Esophagus squamous epithelium (tissue), 5 donors: ENCODE measurements at regions not wholly inside any gene's neighbourhood (a gene's known extent, or its start where the extent isn't known, plus 50 kb on each side); places are given as distances from the start of the nearest gene placed in this dataset.

Source experiments
- DNase-seq: peaks from one replicate; lab custom pipeline; 2025; lab: John Stamatoyannopoulos, UW
- H3K27ac ChIP-seq, 4 donors: fragments of 200-600 bp; sonication (generic); one replicate each; pipeline ENCODE4 v1.5.1; 2016 to 2019; ENCODE audit warnings: mild to moderate bottlenecking in 1 of 4
- H3K27me3 ChIP-seq, 4 donors: fragments of 200-600 bp; sonication (generic); 1 replicate in 3 of 4; 2 replicates in 1 of 4; pipeline versions ENCODE4 v1.5.1 to v1.6.0; 2017 to 2021; ENCODE audit warnings: antibody characterized with exemption in 1 of 4
- H3K36me3 ChIP-seq, 3 donors: fragments of 200-600 bp; sonication (generic); one replicate each; pipeline ENCODE4 v1.5.1; 2016 to 2019
- H3K4me1 ChIP-seq, 3 donors: fragments of 200-600 bp; sonication (generic); one replicate each; pipeline ENCODE4 v1.5.1; 2017 to 2019
- H3K4me3 ChIP-seq, 4 donors: fragments of 200-600 bp; sonication (generic); 1 replicate in 3 of 4; 2 replicates in 1 of 4; pipeline ENCODE4 v1.5.1; 2016 to 2019; ENCODE audit warnings: mild to moderate bottlenecking in 2 of 4, moderate library complexity in 1 of 4
- H3K9me3 ChIP-seq, 3 donors: fragments of 200-600 bp; sonication (generic); one replicate each; pipeline ENCODE4 v1.5.1; 2016 to 2019
- POLR2A ChIP-seq, 4 donors: fragments of 450-650 bp; IDR thresholded peaks; one replicate each; pipeline ENCODE4 v1.6.1; 2017; ENCODE audit warnings: antibody characterized with exemption in 4 of 4, mild to moderate bottlenecking in 4 of 4, moderate library complexity in 3 of 4
- WGBS, 2 donors: methylation state at CpG; one replicate each; pipeline ENCODE4 v1.1.5; 2018; 5-methylcytosine and 5-hydroxymethylcytosine counted together
- intact Hi-C: fragments of 100-400 bp; cut with DNase I; formaldehyde crosslinking; loops from one replicate; pipeline ENCODE4 v1.15.0; 2022
- TF ChIP-seq, protein P1 (sequence below), 6 experiments: fragments of 450-650 bp in 4 of 6; fragments of 200-600 bp in 2 of 6; sonication (generic) in 2 of 6; IDR thresholded peaks; one replicate each; pipeline ENCODE4 v1.5.1; 2016 to 2019; ENCODE audit warnings: antibody characterized with exemption in 6 of 6, mild to moderate bottlenecking in 4 of 6, moderate library complexity in 4 of 6
- donor health status: DM: yes; HTN: yes; CAD: no.

DNA sequence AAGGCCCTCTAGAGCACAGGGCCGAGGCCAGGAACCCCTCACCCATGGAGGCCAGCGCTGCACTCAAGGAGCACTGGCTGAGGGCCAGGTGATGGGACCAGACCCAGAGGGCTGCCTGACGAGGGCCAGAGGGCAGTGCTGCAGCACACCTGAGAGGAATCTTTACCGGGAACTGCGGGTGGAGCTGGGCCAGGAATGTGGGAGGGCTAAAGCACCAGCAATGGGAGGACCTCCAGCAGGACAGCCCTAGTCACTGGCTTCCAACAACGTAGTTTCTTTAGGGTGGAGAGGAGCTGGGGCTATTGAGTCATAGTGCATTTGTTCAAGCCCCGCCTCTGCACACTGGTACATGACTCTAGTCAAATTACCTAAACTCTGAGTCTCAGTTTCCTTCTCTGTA, 143.4 kb downstream of the TMEM17 start:
- TF ChIP-seq, protein P1, sequence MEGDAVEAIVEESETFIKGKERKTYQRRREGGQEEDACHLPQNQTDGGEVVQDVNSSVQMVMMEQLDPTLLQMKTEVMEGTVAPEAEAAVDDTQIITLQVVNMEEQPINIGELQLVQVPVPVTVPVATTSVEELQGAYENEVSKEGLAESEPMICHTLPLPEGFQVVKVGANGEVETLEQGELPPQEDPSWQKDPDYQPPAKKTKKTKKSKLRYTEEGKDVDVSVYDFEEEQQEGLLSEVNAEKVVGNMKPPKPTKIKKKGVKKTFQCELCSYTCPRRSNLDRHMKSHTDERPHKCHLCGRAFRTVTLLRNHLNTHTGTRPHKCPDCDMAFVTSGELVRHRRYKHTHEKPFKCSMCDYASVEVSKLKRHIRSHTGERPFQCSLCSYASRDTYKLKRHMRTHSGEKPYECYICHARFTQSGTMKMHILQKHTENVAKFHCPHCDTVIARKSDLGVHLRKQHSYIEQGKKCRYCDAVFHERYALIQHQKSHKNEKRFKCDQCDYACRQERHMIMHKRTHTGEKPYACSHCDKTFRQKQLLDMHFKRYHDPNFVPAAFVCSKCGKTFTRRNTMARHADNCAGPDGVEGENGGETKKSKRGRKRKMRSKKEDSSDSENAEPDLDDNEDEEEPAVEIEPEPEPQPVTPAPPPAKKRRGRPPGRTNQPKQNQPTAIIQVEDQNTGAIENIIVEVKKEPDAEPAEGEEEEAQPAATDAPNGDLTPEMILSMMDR (IDR thresholded peaks at IDR 0.05), result no peak
- TF ChIP-seq POLR2A (IDR thresholded peaks at IDR 0.05), result no peak
- no peak for DNase-seq
- Histone ChIP-seq H3K27me3 (no peaks in the 10 kb centered on the region), H3K4me1 (peaks cover 0 to 9% (median 0%) of the 10 kb centered on the region in 3 donors), H3K36me3 (no peaks in the 10 kb centered on the region), H3K9me3 (peaks cover 0 to 8% (median 0%) of the 10 kb centered on the region in 3 donors), H3K27ac (no peak overlapping the region), H3K4me3 (no peak overlapping the region)
- intact Hi-C loops, result no loop called here
- WGBS, 2 donors, result 54 to 74% methylated on average over 2 to 4 of the region's 7 CpGs

DNA sequence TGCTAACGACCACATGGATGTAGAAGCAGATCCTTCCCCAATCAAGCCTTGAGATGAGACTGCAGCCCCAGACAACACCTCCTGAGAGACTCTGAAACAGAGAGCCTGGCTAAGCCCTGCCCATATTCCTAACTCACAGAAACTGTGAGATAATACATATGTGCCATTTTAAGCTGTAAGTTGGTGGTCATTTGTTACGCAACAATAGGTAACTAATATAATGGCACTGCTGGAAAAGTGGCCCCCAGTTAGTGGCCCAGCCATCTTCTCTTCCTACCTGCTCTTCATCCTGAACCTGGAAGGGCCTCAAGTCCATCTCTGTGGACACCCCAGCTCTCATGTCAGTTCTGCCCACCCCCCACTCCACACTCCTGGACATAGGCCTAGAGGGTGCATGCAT, 144.0 kb downstream of the TMEM17 start:
- intact Hi-C loops, result no loop called here
- WGBS, 2 donors, result 80 to 91% methylated on average over 1 to 2 of the region's 2 CpGs
- H3K27ac ChIP-seq, result no peak overlapping the region

DNA sequence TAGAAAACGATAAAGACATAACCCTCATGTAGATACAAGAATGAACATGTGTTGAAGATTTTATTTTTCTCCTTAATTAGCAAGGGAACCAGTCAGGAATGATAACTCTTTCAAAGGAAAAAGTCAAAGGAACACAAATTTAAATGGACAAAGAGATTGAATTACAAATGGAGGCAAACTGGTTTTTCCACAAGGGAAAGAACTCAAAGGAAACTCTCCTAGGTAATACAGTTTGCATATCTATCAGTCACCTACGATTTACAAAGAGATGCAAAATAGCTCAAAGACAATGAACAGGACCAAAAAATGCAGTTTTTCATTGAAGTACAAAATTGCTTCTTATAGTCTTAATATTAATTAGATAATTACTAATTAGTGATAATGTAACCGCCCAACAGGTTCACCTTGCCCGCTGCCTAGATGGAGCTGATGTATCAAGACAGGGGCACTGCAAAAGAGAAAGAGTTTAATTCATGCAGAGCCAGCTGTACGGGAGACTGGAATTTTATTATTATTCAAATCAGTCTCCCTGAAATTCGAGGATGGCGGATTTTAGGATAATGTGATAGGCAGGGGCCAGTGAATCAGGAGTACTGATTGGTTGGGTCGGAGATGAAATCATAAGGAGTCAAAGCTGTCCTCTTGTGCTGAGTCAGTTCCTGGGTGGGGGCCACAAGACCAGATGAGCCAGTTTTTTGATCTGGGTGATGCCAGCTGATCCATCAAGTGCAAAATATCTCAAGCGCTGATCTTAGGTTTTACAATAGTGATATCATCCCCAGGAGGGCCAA, 151.0 kb downstream of the TMEM17 start:
- DNase-seq, result no peak

More for the DNA sequence above, 144.0 kb downstream of the TMEM17 start:
- DNase-seq, result no peak
- peaks cover 0 to 8% (median 0%) of the 10 kb centered on the region in 3 donors for H3K9me3 ChIP-seq
- TF ChIP-seq POLR2A (IDR thresholded peaks at IDR 0.05), result no peak
- TF ChIP-seq, protein P1 (IDR thresholded peaks at IDR 0.05), result no peak
- H3K4me1 ChIP-seq, result peaks cover 0 to 9% (median 0%) of the 10 kb centered on the region in 3 donors
- no peaks in the 10 kb centered on the region for H3K27me3 ChIP-seq
- H3K36me3 ChIP-seq, result no peaks in the 10 kb centered on the region
- no peak overlapping the region for H3K4me3 ChIP-seq

DNA sequence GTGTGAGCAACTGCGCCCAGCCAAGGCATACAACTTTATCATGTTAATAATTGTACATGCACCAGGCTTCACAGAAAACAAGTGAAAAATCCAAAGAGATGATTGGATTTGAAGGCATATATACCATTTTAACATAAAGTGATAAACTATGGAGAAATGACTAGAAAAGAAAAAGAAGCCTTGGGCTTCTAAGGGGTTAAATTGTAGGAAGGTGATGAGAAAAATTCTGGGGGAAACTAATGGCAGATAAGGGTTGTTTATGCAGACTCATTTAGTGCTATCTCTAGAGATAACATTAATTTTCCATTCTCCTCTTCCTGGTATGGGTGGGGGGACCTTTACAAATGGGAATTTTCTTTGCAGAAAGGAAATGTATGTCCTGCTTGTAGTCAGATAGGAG, 154.0 kb downstream of the TMEM17 start:
- Histone ChIP-seq H3K4me3 (no peak overlapping the region), H3K27ac (no peak overlapping the region), H3K36me3 (no peaks in the 10 kb centered on the region), H3K9me3 (peaks cover 0 to 12% (median 0%) of the 10 kb centered on the region in 3 donors), H3K4me1 (no peaks in the 10 kb centered on the region), H3K27me3 (no peaks in the 10 kb centered on the region)
- intact Hi-C loops, result no loop called here
- WGBS, 2 donors, result 100% methylated on average over 1 of the region's 1 CpG; no CpG with 5 or more reads in 1 of the 2 donors
- TF ChIP-seq, protein P1 (IDR thresholded peaks at IDR 0.05), result no peak
- no peak for TF ChIP-seq POLR2A (IDR thresholded peaks at IDR 0.05)
- no peak for DNase-seq

More for the DNA sequence above, 151.0 kb downstream of the TMEM17 start:
- Histone ChIP-seq H3K27ac (peak overlapping the region in 3 of 4 donors; percentile 2 to 68 (median 68)), H3K36me3 (no peaks in the 10 kb centered on the region), H3K9me3 (peaks cover 0 to 12% (median 0%) of the 10 kb centered on the region in 3 donors), H3K27me3 (no peaks in the 10 kb centered on the region), H3K4me1 (no peaks in the 10 kb centered on the region), H3K4me3 (no peak overlapping the region)
- TF ChIP-seq, protein P1 (IDR thresholded peaks at IDR 0.05), result no peak
- TF ChIP-seq POLR2A (IDR thresholded peaks at IDR 0.05), result no peak
- intact Hi-C loops, result no loop called here
- WGBS, 2 donors, result 54 to 56% methylated on average over 9 of the region's 9 CpGs

DNA sequence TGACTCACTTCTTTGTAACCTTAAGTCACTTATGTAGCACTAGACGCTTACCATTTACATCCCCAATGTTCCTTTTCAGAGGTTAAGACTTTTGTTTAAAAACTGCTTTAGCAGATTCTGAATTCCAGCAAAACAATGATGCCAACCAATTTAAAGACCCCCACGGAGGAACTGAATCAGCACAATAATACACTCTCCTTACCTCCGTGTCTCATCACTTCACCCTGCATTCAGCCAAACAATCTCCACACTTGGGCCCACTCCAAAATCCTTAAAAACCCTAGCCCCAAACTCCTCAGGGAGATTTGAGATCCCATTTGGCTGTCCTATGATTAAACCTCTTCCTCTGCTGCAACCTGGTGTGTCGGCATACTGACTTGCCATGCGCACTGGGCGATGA, 153.9 kb downstream of the B3GNT2 start:
- no peak for DNase-seq
- Histone ChIP-seq H3K4me3 (no peak overlapping the region), H3K27me3 (no peaks in the 10 kb centered on the region), H3K27ac (no peak overlapping the region), H3K36me3 (no peaks in the 10 kb centered on the region), H3K9me3 (peaks cover 0 to 12% (median 0%) of the 10 kb centered on the region in 3 donors), H3K4me1 (peaks cover 0 to 6% (median 0%) of the 10 kb centered on the region in 3 donors)
- TF ChIP-seq, protein P1 (IDR thresholded peaks at IDR 0.05), result no peak
- intact Hi-C loops, result no loop called here
- WGBS, 2 donors, result 81 to 89% methylated on average over 6 of the region's 6 CpGs
